ENCODE measurements at regions not wholly inside any gene's neighbourhood (a gene's known extent, or its start where the extent isn't known, plus 50 kb on each side); places are given as distances from the start of the nearest gene placed in this dataset.

GRCh38 chr2:157150747-157151146 lies 106.8 kb upstream of the GALNT5 start:
- DNase-seq (ENCODE audit: low spot score) = no peak

GRCh38 chr2:157152362-157152761 lies 105.1 kb upstream of the GALNT5 start:
- DNase-seq (ENCODE audit: low spot score) = no peak

GRCh38 chr2:157155992-157156391 lies 101.5 kb upstream of the GALNT5 start:
- no peak for DNase-seq (ENCODE audit: low spot score)

- no peak for DNase-seq (ENCODE audit: low spot score)
Measured at GRCh38 chr2:157158111-157158510, 99.4 kb upstream of the GALNT5 start.

- no peak for DNase-seq (ENCODE audit: low spot score)
Measured at GRCh38 chr2:157159221-157159934, 98.1 kb upstream of the GALNT5 start.

GRCh38 chr2:157160111-157160510 lies 97.4 kb upstream of the GALNT5 start:
- no peak for DNase-seq (ENCODE audit: low spot score)

GRCh38 chr2:157164370-157164769 lies 93.1 kb upstream of the GALNT5 start:
- DNase-seq (ENCODE audit: low spot score) = no peak

GRCh38 chr2:157164891-157165290 lies 92.6 kb upstream of the GALNT5 start:
- DNase-seq (ENCODE audit: low spot score) = no peak

GRCh38 chr2:157168501-157168900 lies 89.0 kb upstream of the GALNT5 start:
- DNase-seq (ENCODE audit: low spot score) = no peak

- DNase-seq (ENCODE audit: low spot score) = no peak
Measured at GRCh38 chr2:157169889-157170288, 87.6 kb upstream of the GALNT5 start.

- no peak for DNase-seq (ENCODE audit: low spot score)
Measured at GRCh38 chr2:157170299-157170698, 87.2 kb upstream of the GALNT5 start.

- DNase-seq (ENCODE audit: low spot score) = no peak
Measured at GRCh38 chr2:157172239-157172638, 85.3 kb upstream of the GALNT5 start.

GRCh38 chr2:157172866-157173578 lies 84.5 kb upstream of the GALNT5 start:
- no peak for DNase-seq (ENCODE audit: low spot score)

GRCh38 chr2:157173740-157174184 lies 83.7 kb upstream of the GALNT5 start:
- no peak for DNase-seq (ENCODE audit: low spot score)

- no peak for DNase-seq (ENCODE audit: low spot score)
Measured at GRCh38 chr2:157174321-157174720, 83.2 kb upstream of the GALNT5 start.

GRCh38 chr2:157176602-157177001 lies 80.9 kb upstream of the GALNT5 start:
- DNase-seq (ENCODE audit: low spot score) = no peak

- peak; percentile 54 for DNase-seq (ENCODE audit: low spot score)
Measured at GRCh38 chr2:157178874-157179273, 78.6 kb upstream of the GALNT5 start.

- DNase-seq (ENCODE audit: low spot score) = no peak
Measured at GRCh38 chr2:157179324-157180105, 78.0 kb upstream of the GALNT5 start.

- DNase-seq (ENCODE audit: low spot score) = no peak
Measured at GRCh38 chr2:157180359-157180758, 77.1 kb upstream of the GALNT5 start.

- no peak for DNase-seq (ENCODE audit: low spot score)
Measured at GRCh38 chr2:157181234-157181633, 76.3 kb upstream of the GALNT5 start.

- DNase-seq (ENCODE audit: low spot score) = peak; percentile 18
Measured at GRCh38 chr2:157182204-157182709, 75.2 kb upstream of the GALNT5 start.

GRCh38 chr2:157182834-157183396 lies 74.6 kb upstream of the GALNT5 start:
- DNase-seq (ENCODE audit: low spot score) = no peak

Data from hematopoietic multipotent progenitor cell treated with erythropoietin and hydrocortisone succinate and interleukin-3 and kit ligand, for 17 days (in vitro differentiated cells).